ENCODE measurements at regions not wholly inside any gene's neighbourhood (a gene's known extent, or its start where the extent isn't known, plus 50 kb on each side); places are given as distances from the start of the nearest gene placed in this dataset.

DNA sequence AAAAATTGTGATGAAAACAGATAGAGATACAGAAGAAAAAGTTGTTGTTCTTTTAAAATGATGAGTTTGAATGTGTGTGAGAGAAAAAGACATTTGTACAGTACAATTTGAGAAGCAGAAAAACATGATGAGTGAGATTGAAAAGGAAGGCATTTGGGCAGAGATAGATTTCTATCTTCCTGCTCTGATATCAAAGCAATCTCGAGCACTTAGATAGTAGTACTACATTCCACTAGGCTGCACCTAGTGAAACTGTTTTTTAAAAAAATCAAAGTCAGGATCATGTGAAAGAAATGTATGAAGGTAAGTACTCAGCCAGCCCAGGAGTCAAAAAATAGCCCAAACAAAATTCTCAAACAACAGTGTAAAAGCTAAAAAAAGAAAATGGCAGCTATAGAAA lies 104.1 kb upstream of the UBE2E2 start:
- TF ChIP-seq, protein P1, sequence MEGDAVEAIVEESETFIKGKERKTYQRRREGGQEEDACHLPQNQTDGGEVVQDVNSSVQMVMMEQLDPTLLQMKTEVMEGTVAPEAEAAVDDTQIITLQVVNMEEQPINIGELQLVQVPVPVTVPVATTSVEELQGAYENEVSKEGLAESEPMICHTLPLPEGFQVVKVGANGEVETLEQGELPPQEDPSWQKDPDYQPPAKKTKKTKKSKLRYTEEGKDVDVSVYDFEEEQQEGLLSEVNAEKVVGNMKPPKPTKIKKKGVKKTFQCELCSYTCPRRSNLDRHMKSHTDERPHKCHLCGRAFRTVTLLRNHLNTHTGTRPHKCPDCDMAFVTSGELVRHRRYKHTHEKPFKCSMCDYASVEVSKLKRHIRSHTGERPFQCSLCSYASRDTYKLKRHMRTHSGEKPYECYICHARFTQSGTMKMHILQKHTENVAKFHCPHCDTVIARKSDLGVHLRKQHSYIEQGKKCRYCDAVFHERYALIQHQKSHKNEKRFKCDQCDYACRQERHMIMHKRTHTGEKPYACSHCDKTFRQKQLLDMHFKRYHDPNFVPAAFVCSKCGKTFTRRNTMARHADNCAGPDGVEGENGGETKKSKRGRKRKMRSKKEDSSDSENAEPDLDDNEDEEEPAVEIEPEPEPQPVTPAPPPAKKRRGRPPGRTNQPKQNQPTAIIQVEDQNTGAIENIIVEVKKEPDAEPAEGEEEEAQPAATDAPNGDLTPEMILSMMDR (IDR thresholded peaks at IDR 0.05; ENCODE audit: insufficient read depth, low read length, poor library complexity, severe bottlenecking) = no peak
- no peak for TF ChIP-seq EZH2phosphoT487 (conservative IDR thresholded peaks at IDR 0.05; ENCODE audit: low read length)
